HepG2 (cell line): ENCODE measurements at regions not wholly inside any gene's neighbourhood (a gene's known extent, or its start where the extent isn't known, plus 50 kb on each side); places are given as distances from the start of the nearest gene placed in this dataset.

Source experiments
- MAF1 ChIP-seq: sonication (generic); formaldehyde crosslinking; IDR thresholded peaks from 2 replicates; pipeline ENCODE4 v1.5.0; 2020; ENCODE audit warnings: missing genetic modification reagents, borderline replicate concordance
- MYNN ChIP-seq: sonication (generic); formaldehyde crosslinking; IDR thresholded peaks from 2 replicates; pipeline ENCODE4 v1.4.0; 2020; ENCODE audit warnings: mild to moderate bottlenecking, low read depth, missing genetic modification reagents
- ZNF24 ChIP-seq: fragments of 450-650 bp; IDR thresholded peaks from 2 replicates; pipeline ENCODE4 v1.6.1; 2017; ENCODE audit warnings: antibody characterized with exemption, mild to moderate bottlenecking

- TF ChIP-seq ZNF24 (no peak), MAF1 (CRISPR knock-in tag) (no peak), MYNN (CRISPR knock-in tag) (no peak)
Measured at GRCh38 chr9:1639166-1639565, 376.0 kb upstream of the SMARCA2 start.
